OCI-LY1 (cell line): ENCODE measurements at regions not wholly inside any gene's neighbourhood (a gene's known extent, or its start where the extent isn't known, plus 50 kb on each side); places are given as distances from the start of the nearest gene placed in this dataset.

Experiments used
- H2AFZ ChIP-seq: fragments of 200-600 bp; sonication (generic), shearing (Covaris generic); 2 replicates; pipeline ENCODE4 v1.6.0; 2014; ENCODE audit warnings: antibody characterized with exemption, mild to moderate bottlenecking, low read length
- H3F3A ChIP-seq: fragments of 200-600 bp; sonication (generic), shearing (Covaris generic); 2 replicates; pipeline ENCODE4 v1.6.0; 2014; ENCODE audit warnings: mild to moderate bottlenecking, antibody characterized with exemption, low read length, moderate library complexity; ENCODE audit not compliant: insufficient read depth
- H3K27ac ChIP-seq: fragments of 200-600 bp; sonication (generic); 2 replicates; pipeline ENCODE4 v1.5.1; 2014; ENCODE audit warnings: low read length, mixed run types, mild to moderate bottlenecking, low read depth; ENCODE audit not compliant: poor library complexity, severe bottlenecking
- H3K27me3 ChIP-seq: fragments of 200-600 bp; sonication (generic); 2 replicates; pipeline ENCODE4 v1.6.0; 2014; ENCODE audit warnings: antibody characterized with exemption, mild to moderate bottlenecking, low read length, moderate library complexity; ENCODE audit not compliant: insufficient read depth
- H3K36me3 ChIP-seq: fragments of 200-600 bp; sonication (generic); 2 replicates; pipeline ENCODE4 v1.6.1; 2014; ENCODE audit warnings: mild to moderate bottlenecking, antibody characterized with exemption, low read length, moderate library complexity, mixed read lengths; ENCODE audit not compliant: insufficient read depth
- H3K4me1 ChIP-seq: fragments of 200-600 bp; sonication (generic); 2 replicates; pipeline ENCODE4 v1.5.1; 2014; ENCODE audit warnings: mild to moderate bottlenecking, low read length, moderate library complexity; ENCODE audit not compliant: insufficient read depth, severe bottlenecking
- H3K4me2 ChIP-seq: fragments of 200-600 bp; sonication (generic), shearing (Covaris generic); 2 replicates; pipeline ENCODE4 v1.6.1; 2014; ENCODE audit warnings: low read length
- H3K4me3 ChIP-seq: fragments of 200-600 bp; sonication (generic); 2 replicates; pipeline ENCODE4 v1.5.1; 2014; ENCODE audit warnings: low read length, low read depth, mild to moderate bottlenecking, mixed read lengths; ENCODE audit not compliant: poor library complexity, severe bottlenecking
- H3K79me2 ChIP-seq: fragments of 200-600 bp; shearing (Covaris generic); 2 replicates; pipeline ENCODE4 v1.6.1; 2016; ENCODE audit warnings: mixed run types, low read length, mixed read lengths; ENCODE audit not compliant: insufficient read depth
- H3K9ac ChIP-seq: fragments of 200-600 bp; sonication (generic), shearing (Covaris generic); 2 replicates; pipeline ENCODE4 v1.6.1; 2014; ENCODE audit warnings: mild to moderate bottlenecking, low read length, mixed read lengths
- H3K9me2 ChIP-seq: fragments of 200-600 bp; sonication (generic), shearing (Covaris generic); 2 replicates; pipeline ENCODE4 v1.6.1; 2014; ENCODE audit warnings: low read depth, mild to moderate bottlenecking, low read length, mixed read lengths
- H3K9me3 ChIP-seq: fragments of 200-600 bp; shearing (Covaris generic); 2 replicates; pipeline ENCODE4 v1.6.1; 2014; ENCODE audit warnings: low read length, mixed read lengths
- H4K20me1 ChIP-seq: fragments of 200-600 bp; sonication (generic), shearing (Covaris generic); 2 replicates; pipeline ENCODE4 v1.6.0; 2016; ENCODE audit warnings: mild to moderate bottlenecking, low read length; ENCODE audit not compliant: insufficient read depth
- CTCF ChIP-seq: fragments of 200-600 bp; sonication (generic), shearing (Covaris generic); IDR thresholded peaks from 2 replicates; pipeline ENCODE4 v1.5.1; 2017; ENCODE audit warnings: mild to moderate bottlenecking, antibody characterized with exemption, low read length, moderate library complexity, mixed read lengths
- EZH2 ChIP-seq: fragments of 200-600 bp; sonication (generic), shearing (Covaris generic); IDR thresholded peaks from 2 replicates; pipeline ENCODE4 v1.8.0; 2017; ENCODE audit warnings: borderline replicate concordance, mixed run types, mild to moderate bottlenecking, antibody characterized with exemption, low read length, moderate library complexity, mixed read lengths

DNA sequence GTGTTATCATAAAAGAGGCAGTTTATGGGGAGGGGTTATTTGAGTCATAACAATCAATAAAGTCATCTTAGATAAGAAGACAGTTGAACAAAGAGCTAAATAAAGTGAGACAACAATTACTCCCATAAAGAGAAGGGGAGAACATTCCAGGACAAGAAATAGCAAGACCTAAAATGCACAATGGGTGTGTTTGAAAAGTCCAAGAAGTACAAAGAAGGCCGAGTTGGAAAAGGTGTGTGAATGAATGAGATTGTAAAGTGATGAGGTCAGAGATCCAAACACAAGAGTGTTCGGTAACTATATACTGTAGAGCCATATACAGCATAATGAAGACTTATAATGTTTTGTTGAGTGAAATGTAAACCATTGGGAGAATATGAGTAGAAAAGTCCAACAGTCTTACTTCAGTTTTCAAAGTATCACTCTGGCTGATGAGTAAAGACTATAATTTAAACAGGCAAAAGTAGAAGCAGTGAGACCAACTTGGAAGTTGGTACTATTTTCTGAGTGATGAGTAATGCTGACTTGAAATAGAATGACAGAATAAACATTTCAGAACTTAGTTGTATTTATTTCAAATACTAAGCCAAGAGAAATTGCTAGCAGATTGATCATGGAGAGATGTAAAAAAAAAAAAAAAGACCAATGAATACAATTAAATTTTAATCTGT, 868.7 kb upstream of the CDH9 start:
- no peaks in the 10 kb centered on the region for H3K79me2 ChIP-seq
- H3K27ac ChIP-seq = no peak overlapping the region
- H3K27me3 ChIP-seq = no peaks in the 10 kb centered on the region
- no peak overlapping the region for H3K4me2 ChIP-seq
- no peak for TF ChIP-seq CTCF
- no peak for TF ChIP-seq EZH2
- no peak overlapping the region for H3K9ac ChIP-seq
- no peaks in the 10 kb centered on the region for H3K36me3 ChIP-seq
- H3K4me1 ChIP-seq = no peaks in the 10 kb centered on the region
- no peaks in the 10 kb centered on the region for H3K9me3 ChIP-seq
- H3K9me2 ChIP-seq = no peaks in the 10 kb centered on the region
- H3F3A ChIP-seq = no peaks in the 10 kb centered on the region
- no peak overlapping the region for H2AFZ ChIP-seq
- H4K20me1 ChIP-seq = no peaks in the 10 kb centered on the region
- no peak overlapping the region for H3K4me3 ChIP-seq

DNA sequence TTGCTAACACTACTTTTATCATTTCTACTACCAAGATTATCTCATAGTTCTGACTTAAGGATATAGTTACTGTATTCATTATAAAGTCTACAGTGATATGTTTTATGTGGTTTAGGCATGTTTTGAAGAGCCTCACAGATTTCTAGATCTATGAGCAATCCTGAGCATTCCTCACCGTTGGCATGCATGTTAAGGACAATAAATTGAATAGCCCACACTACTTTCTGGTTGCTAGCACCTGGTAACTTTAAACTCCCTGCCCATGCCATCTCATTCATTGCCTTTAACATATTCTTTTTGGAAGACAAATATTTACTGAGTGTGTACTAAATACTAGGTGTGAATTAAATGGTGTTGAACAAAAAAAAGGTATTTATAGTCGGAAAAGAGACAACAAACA, 868.1 kb upstream of the CDH9 start:
- Histone ChIP-seq H3K4me2 (no peak overlapping the region), H3K9me3 (no peaks in the 10 kb centered on the region)
- no peak for TF ChIP-seq CTCF
- TF ChIP-seq EZH2 = no peak

DNA sequence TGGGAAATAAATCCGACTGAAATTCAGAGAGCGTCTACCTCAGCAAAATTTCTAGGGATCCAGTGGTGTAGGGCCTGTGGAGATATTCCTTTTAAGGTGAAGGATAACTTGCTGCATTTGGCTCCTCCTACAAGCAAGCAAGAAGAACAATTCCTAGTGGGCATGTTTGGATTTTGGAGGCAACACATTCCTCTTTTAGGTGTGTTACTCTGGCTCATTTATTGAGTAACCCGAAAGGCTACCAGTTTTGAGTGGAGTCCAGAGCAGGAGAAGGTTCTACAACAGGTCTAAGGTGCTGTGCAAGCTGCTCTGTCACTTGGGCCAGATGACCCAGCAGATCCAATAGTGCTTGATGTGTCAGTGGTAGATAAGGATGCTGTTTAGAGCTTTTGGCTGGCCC, 862.4 kb upstream of the CDH9 start:
- H3K9ac ChIP-seq = no peak overlapping the region
- H2AFZ ChIP-seq = no peak overlapping the region
- no peaks in the 10 kb centered on the region for H3K36me3 ChIP-seq
- TF ChIP-seq CTCF (no peak), EZH2 (no peak)
- H3K9me2 ChIP-seq = no peaks in the 10 kb centered on the region
- no peaks in the 10 kb centered on the region for H3F3A ChIP-seq
- H3K4me3 ChIP-seq = no peak overlapping the region
- H3K27me3 ChIP-seq = no peaks in the 10 kb centered on the region
- no peaks in the 10 kb centered on the region for H4K20me1 ChIP-seq
- H3K4me2 ChIP-seq = no peak overlapping the region
- H3K9me3 ChIP-seq = no peaks in the 10 kb centered on the region
- H3K79me2 ChIP-seq = no peaks in the 10 kb centered on the region
- no peak overlapping the region for H3K27ac ChIP-seq
- no peaks in the 10 kb centered on the region for H3K4me1 ChIP-seq

More for the DNA sequence above, 868.1 kb upstream of the CDH9 start:
- Histone ChIP-seq H3K4me1 (no peaks in the 10 kb centered on the region), H3K27me3 (no peaks in the 10 kb centered on the region), H2AFZ (no peak overlapping the region), H3K4me3 (no peak overlapping the region), H4K20me1 (no peaks in the 10 kb centered on the region), H3K9ac (no peak overlapping the region), H3K79me2 (no peaks in the 10 kb centered on the region), H3K27ac (no peak overlapping the region), H3K36me3 (no peaks in the 10 kb centered on the region), H3F3A (no peaks in the 10 kb centered on the region), H3K9me2 (no peaks in the 10 kb centered on the region)
